Posterior cingulate gyrus (tissue), 11 donors: ENCODE measurements at regions not wholly inside any gene's neighbourhood (a gene's known extent, or its start where the extent isn't known, plus 50 kb on each side); places are given as distances from the start of the nearest gene placed in this dataset.

Source experiments
- DNase-seq, 10 donors: peaks; one replicate each; pipeline versions ENCODE4 v3.0.0 to v3.0.0-alpha.2; 2020 to 2021; ENCODE audit warnings: mixed read lengths in 3 of 10
- intact Hi-C: fragments of 100-400 bp; cut with DNase I; formaldehyde crosslinking; loops from one replicate; pipeline ENCODE4 v1.15.1; 2023

GRCh38 chr5:99928490-99928889 is 606.7 kb upstream of the FAM174A start:
- intact Hi-C loops = no loop called here

GRCh38 chr5:99926463-99926862 is 608.7 kb upstream of the FAM174A start:
- intact Hi-C loops = no loop called here
- DNase-seq = no peak

More at GRCh38 chr5:99928490-99928889, 606.7 kb upstream of the FAM174A start:
- peak in 2 of 10 donors; percentile 67 to 68 for DNase-seq

- intact Hi-C loops = no loop called here
- DNase-seq = no peak
Measured at GRCh38 chr5:99922386-99922785, 612.8 kb upstream of the FAM174A start.

- intact Hi-C loops = no loop called here
- peak in 1 of 10 donors; percentile 46 for DNase-seq
Measured at GRCh38 chr5:99911971-99912370, 623.2 kb upstream of the FAM174A start.

GRCh38 chr5:99906776-99907175 is 628.4 kb upstream of the FAM174A start:
- intact Hi-C loops = no loop called here

GRCh38 chr5:99901972-99902371 is 633.2 kb upstream of the FAM174A start:
- intact Hi-C loops = no loop called here
- DNase-seq = no peak

More at GRCh38 chr5:99906776-99907175, 628.4 kb upstream of the FAM174A start:
- DNase-seq = no peak

- intact Hi-C loops = no loop called here
- DNase-seq = no peak
Measured at GRCh38 chr5:99900302-99900852, 634.8 kb upstream of the FAM174A start.

- intact Hi-C loops = no loop called here
- DNase-seq = peak in 1 of 10 donors; percentile 21
Measured at GRCh38 chr5:99879791-99880511, 655.2 kb upstream of the FAM174A start.

GRCh38 chr5:99878830-99879229 is 656.3 kb upstream of the FAM174A start:
- DNase-seq = peak in 1 of 10 donors; percentile 60
- intact Hi-C loops = no loop called here

GRCh38 chr5:99866740-99867139 is 668.4 kb upstream of the FAM174A start:
- DNase-seq = no peak

GRCh38 chr5:99865159-99865558 is 670.0 kb upstream of the FAM174A start:
- intact Hi-C loops = no loop called here
- DNase-seq = no peak

More at GRCh38 chr5:99866740-99867139, 668.4 kb upstream of the FAM174A start:
- intact Hi-C loops = no loop called here

GRCh38 chr5:99835791-99836190 is 699.4 kb upstream of the FAM174A start:
- intact Hi-C loops = no loop called here
- peak in 2 of 10 donors; percentile 0 to 27 for DNase-seq

- intact Hi-C loops = no loop called here
- DNase-seq = no peak
Measured at GRCh38 chr5:99827136-99827535, 708.0 kb upstream of the FAM174A start.

GRCh38 chr5:99817796-99818195 is 717.4 kb upstream of the FAM174A start:
- intact Hi-C loops = no loop called here
- peak in 3 of 10 donors; percentile 45 to 77 (median 47) for DNase-seq

- intact Hi-C loops = no loop called here
- DNase-seq = no peak
Measured at GRCh38 chr5:99814321-99815063, 720.7 kb upstream of the FAM174A start.

GRCh38 chr5:99808657-99809230 is 726.4 kb upstream of the FAM174A start:
- DNase-seq = no peak
- intact Hi-C loops = no loop called here

GRCh38 chr5:99807346-99807745 is 727.8 kb upstream of the FAM174A start:
- no peak for DNase-seq
- intact Hi-C loops = no loop called here

- DNase-seq = no peak
- intact Hi-C loops = no loop called here
Measured at GRCh38 chr5:99795031-99795430, 740.1 kb upstream of the FAM174A start.

- intact Hi-C loops = no loop called here
- DNase-seq = no peak
Measured at GRCh38 chr5:99788482-99788881, 746.7 kb upstream of the FAM174A start.

GRCh38 chr5:99775189-99775588 is 760.0 kb upstream of the FAM174A start:
- no peak for DNase-seq
- intact Hi-C loops = no loop called here

GRCh38 chr5:99773290-99773689 is 761.9 kb upstream of the FAM174A start:
- intact Hi-C loops = no loop called here
- no peak for DNase-seq
